ENCODE measurements at regions not wholly inside any gene's neighbourhood (a gene's known extent, or its start where the extent isn't known, plus 50 kb on each side); places are given as distances from the start of the nearest gene placed in this dataset.

- TF ChIP-seq FOSL2 (IDR thresholded peaks at IDR 0.05) (no peak), FOSL2 (CRISPR knock-in tag; IDR thresholded peaks at IDR 0.05) (no peak), MYC (IDR thresholded peaks at IDR 0.05; ENCODE audit: borderline replicate concordance, low read length) (no peak), CTCF (IDR thresholded peaks at IDR 0.05) (no peak), RCOR1 (IDR thresholded peaks at IDR 0.05; ENCODE audit: low read depth, low read length) (no peak), EP300 (IDR thresholded peaks at IDR 0.05) (no peak), RFX5 (IDR thresholded peaks at IDR 0.05) (no peak), POLR2A (IDR thresholded peaks at IDR 0.05; ENCODE audit: low read length) (no peak), NR3C1 (IDR thresholded peaks at IDR 0.05) (no peak), USF2 (IDR thresholded peaks at IDR 0.05) (no peak), MAFK (IDR thresholded peaks at IDR 0.05; ENCODE audit: partially characterized antibody) (no peak)
These were observed 704.8 kb downstream of the ARAP2 start for GRCh38 chr4:35539404-35540055.
